ENCODE measurements at regions not wholly inside any gene's neighbourhood (a gene's known extent, or its start where the extent isn't known, plus 50 kb on each side); places are given as distances from the start of the nearest gene placed in this dataset.

- no peak overlapping the region for H3K4me3 ChIP-seq (replicated peaks; ENCODE audit: low read depth, low read length)
- DNase-seq (ENCODE audit: low read depth): no peak
- no peak for TF ChIP-seq CTCF (IDR thresholded peaks at IDR 0.05; ENCODE audit: low read length, missing control alignments)
These were observed 164.6 kb upstream of the GRM3 start for GRCh38 chr7:86479144-86479543.

- DNase-seq (ENCODE audit: low read depth): no peak
- TF ChIP-seq CTCF (IDR thresholded peaks at IDR 0.05; ENCODE audit: low read length, missing control alignments): no peak
- H3K4me3 ChIP-seq (replicated peaks; ENCODE audit: low read depth, low read length): no peak overlapping the region
These were observed 166.3 kb upstream of the GRM3 start for GRCh38 chr7:86477343-86477935.

- no peak overlapping the region for H3K4me3 ChIP-seq (replicated peaks; ENCODE audit: low read depth, low read length)
- TF ChIP-seq CTCF (IDR thresholded peaks at IDR 0.05; ENCODE audit: low read length, missing control alignments): no peak
- no peak for DNase-seq (ENCODE audit: low read depth)
These were observed 172.9 kb upstream of the GRM3 start for GRCh38 chr7:86470763-86471162.

- peak; percentile 69 for TF ChIP-seq CTCF (IDR thresholded peaks at IDR 0.05; ENCODE audit: low read length, missing control alignments)
- H3K4me3 ChIP-seq (replicated peaks; ENCODE audit: low read depth, low read length): no peak overlapping the region
- DNase-seq (ENCODE audit: low read depth): peak; percentile 79
These were observed 173.9 kb upstream of the GRM3 start for GRCh38 chr7:86469680-86470295.

- no peak for TF ChIP-seq CTCF (IDR thresholded peaks at IDR 0.05; ENCODE audit: low read length, missing control alignments)
- no peak overlapping the region for H3K4me3 ChIP-seq (replicated peaks; ENCODE audit: low read depth, low read length)
- no peak for DNase-seq (ENCODE audit: low read depth)
These were observed 189.0 kb upstream of the GRM3 start for GRCh38 chr7:86454753-86455152.

- no peak for DNase-seq (ENCODE audit: low read depth)
- TF ChIP-seq CTCF (IDR thresholded peaks at IDR 0.05; ENCODE audit: low read length, missing control alignments): no peak
- no peak overlapping the region for H3K4me3 ChIP-seq (replicated peaks; ENCODE audit: low read depth, low read length)
These were observed 190.3 kb upstream of the GRM3 start for GRCh38 chr7:86453454-86453853.

GRCh38 chr7:86448856-86449255, 194.9 kb upstream of the GRM3 start:
- DNase-seq (ENCODE audit: low read depth): no peak
- H3K4me3 ChIP-seq (replicated peaks; ENCODE audit: low read depth, low read length): no peak overlapping the region
- TF ChIP-seq CTCF (IDR thresholded peaks at IDR 0.05; ENCODE audit: low read length, missing control alignments): no peak
